ENCODE measurements at regions not wholly inside any gene's neighbourhood (a gene's known extent, or its start where the extent isn't known, plus 50 kb on each side); places are given as distances from the start of the nearest gene placed in this dataset.
"Not testable (repeated sequence)": the region's sequence is repeated elsewhere in the genome, so short reads cannot be mapped to it uniquely, and the experiment has no call there.

- TF ChIP-seq CTCF (IDR thresholded peaks at IDR 0.05; ENCODE audit: extremely low read depth, low read depth, low read length), result no peak
- no peak overlapping the region for H3K4me3 ChIP-seq (ENCODE audit: insufficient read depth, low read length)
- no peak overlapping the region for H2AFZ ChIP-seq (ENCODE audit: low read length)
- H3K4me2 ChIP-seq (ENCODE audit: insufficient read depth, low read length), result no peak overlapping the region
- H3K36me3 ChIP-seq (ENCODE audit: insufficient read depth, low read length), result no peaks in the 10 kb centered on the region
- no peak for DNase-seq (ENCODE audit: insufficient read length, low spot score, missing footprints)
- H3K79me2 ChIP-seq (ENCODE audit: insufficient read depth, low read length), result no peaks in the 10 kb centered on the region
- no peak overlapping the region for H3K27ac ChIP-seq (ENCODE audit: low read depth, low read length)
- peaks cover 2% of the 10 kb centered on the region for H3K9me3 ChIP-seq (ENCODE audit: low read depth, low read length)
- no peaks in the 10 kb centered on the region for H3K4me1 ChIP-seq (ENCODE audit: insufficient read depth, low read length)
- H4K20me1 ChIP-seq (ENCODE audit: insufficient read depth, low read length), result no peaks in the 10 kb centered on the region
- no peaks in the 10 kb centered on the region for H3K27me3 ChIP-seq (ENCODE audit: insufficient read depth, low read length)
Measured at GRCh38 chr2:78754930-78755329, 270.6 kb upstream of the REG3G start.

GRCh38 chr2:78757191-78757590 is 268.3 kb upstream of the REG3G start:
- H3K4me2 ChIP-seq (ENCODE audit: insufficient read depth, low read length), result no peak overlapping the region
- H3K79me2 ChIP-seq (ENCODE audit: insufficient read depth, low read length), result no peaks in the 10 kb centered on the region
- H4K20me1 ChIP-seq (ENCODE audit: insufficient read depth, low read length), result no peaks in the 10 kb centered on the region
- no peak for TF ChIP-seq CTCF (IDR thresholded peaks at IDR 0.05; ENCODE audit: extremely low read depth, low read depth, low read length)
- no peaks in the 10 kb centered on the region for H3K4me1 ChIP-seq (ENCODE audit: insufficient read depth, low read length)
- no peak overlapping the region for H2AFZ ChIP-seq (ENCODE audit: low read length)
- no peaks in the 10 kb centered on the region for H3K27me3 ChIP-seq (ENCODE audit: insufficient read depth, low read length)
- H3K9me3 ChIP-seq (ENCODE audit: low read depth, low read length), result no peaks in the 10 kb centered on the region
- no peak overlapping the region for H3K27ac ChIP-seq (ENCODE audit: low read depth, low read length)
- no peak overlapping the region for H3K4me3 ChIP-seq (ENCODE audit: insufficient read depth, low read length)
- no peak for DNase-seq (ENCODE audit: insufficient read length, low spot score, missing footprints)
- H3K36me3 ChIP-seq (ENCODE audit: insufficient read depth, low read length), result no peaks in the 10 kb centered on the region

- Histone ChIP-seq H3K4me1 (ENCODE audit: insufficient read depth, low read length) (no peaks in the 10 kb centered on the region), H3K4me3 (ENCODE audit: insufficient read depth, low read length) (no peak overlapping the region), H3K79me2 (ENCODE audit: insufficient read depth, low read length) (no peaks in the 10 kb centered on the region), H3K36me3 (ENCODE audit: insufficient read depth, low read length) (no peaks in the 10 kb centered on the region), H3K4me2 (ENCODE audit: insufficient read depth, low read length) (no peak overlapping the region), H3K9me3 (ENCODE audit: low read depth, low read length) (no peaks in the 10 kb centered on the region), H4K20me1 (ENCODE audit: insufficient read depth, low read length) (no peaks in the 10 kb centered on the region), H3K27me3 (ENCODE audit: insufficient read depth, low read length) (no peaks in the 10 kb centered on the region), H2AFZ (ENCODE audit: low read length) (no peak overlapping the region), H3K27ac (ENCODE audit: low read depth, low read length) (no peak overlapping the region)
- no peak for TF ChIP-seq CTCF (IDR thresholded peaks at IDR 0.05; ENCODE audit: extremely low read depth, low read depth, low read length)
- no peak for DNase-seq (ENCODE audit: insufficient read length, low spot score, missing footprints)
Measured at GRCh38 chr2:78757640-78758039, 267.9 kb upstream of the REG3G start.

- not testable (repeated sequence) for H3K4me3 ChIP-seq (ENCODE audit: insufficient read depth, low read length); H2AFZ ChIP-seq (ENCODE audit: low read length); DNase-seq (ENCODE audit: insufficient read length, low spot score, missing footprints); H3K36me3 ChIP-seq (ENCODE audit: insufficient read depth, low read length); H3K4me2 ChIP-seq (ENCODE audit: insufficient read depth, low read length); H3K79me2 ChIP-seq (ENCODE audit: insufficient read depth, low read length); H3K4me1 ChIP-seq (ENCODE audit: insufficient read depth, low read length); H3K9me3 ChIP-seq (ENCODE audit: low read depth, low read length); H3K27me3 ChIP-seq (ENCODE audit: insufficient read depth, low read length); H3K27ac ChIP-seq (ENCODE audit: low read depth, low read length); H4K20me1 ChIP-seq (ENCODE audit: insufficient read depth, low read length)
Measured at GRCh38 chr2:78758765-78759164, 266.7 kb upstream of the REG3G start.

GRCh38 chr2:78766459-78766858 is 259.0 kb upstream of the REG3G start:
- no peaks in the 10 kb centered on the region for H3K9me3 ChIP-seq (ENCODE audit: low read depth, low read length)
- H3K4me1 ChIP-seq (ENCODE audit: insufficient read depth, low read length), result no peaks in the 10 kb centered on the region
- no peak overlapping the region for H2AFZ ChIP-seq (ENCODE audit: low read length)
- H3K79me2 ChIP-seq (ENCODE audit: insufficient read depth, low read length), result no peaks in the 10 kb centered on the region
- no peaks in the 10 kb centered on the region for H3K36me3 ChIP-seq (ENCODE audit: insufficient read depth, low read length)
- H3K27ac ChIP-seq (ENCODE audit: low read depth, low read length), result no peak overlapping the region
- TF ChIP-seq CTCF (IDR thresholded peaks at IDR 0.05; ENCODE audit: extremely low read depth, low read depth, low read length), result no peak
- no peaks in the 10 kb centered on the region for H3K27me3 ChIP-seq (ENCODE audit: insufficient read depth, low read length)
- no peak overlapping the region for H3K4me2 ChIP-seq (ENCODE audit: insufficient read depth, low read length)
- no peak overlapping the region for H3K4me3 ChIP-seq (ENCODE audit: insufficient read depth, low read length)
- DNase-seq (ENCODE audit: insufficient read length, low spot score, missing footprints), result no peak
- no peaks in the 10 kb centered on the region for H4K20me1 ChIP-seq (ENCODE audit: insufficient read depth, low read length)
